ENCODE measurements at regions not wholly inside any gene's neighbourhood (a gene's known extent, or its start where the extent isn't known, plus 50 kb on each side); places are given as distances from the start of the nearest gene placed in this dataset.

GRCh38 chr4:13947921-13948320 lies 320.4 kb upstream of the BOD1L1 start:
- TF ChIP-seq CTCF (IDR thresholded peaks at IDR 0.05; ENCODE audit: extremely low read depth, missing control alignments), result no peak
- DNase-seq (ENCODE audit: low spot score), result no peak

- no peak for DNase-seq (ENCODE audit: low spot score)
These were observed 323.0 kb upstream of the BOD1L1 start for GRCh38 chr4:13950491-13950890.

GRCh38 chr4:13953083-13953482 lies 325.6 kb upstream of the BOD1L1 start:
- no peak for TF ChIP-seq CTCF (IDR thresholded peaks at IDR 0.05; ENCODE audit: extremely low read depth, missing control alignments)
- DNase-seq (ENCODE audit: low spot score), result no peak

More at GRCh38 chr4:13950491-13950890, 323.0 kb upstream of the BOD1L1 start:
- no peak for TF ChIP-seq CTCF (IDR thresholded peaks at IDR 0.05; ENCODE audit: extremely low read depth, missing control alignments)

- no peak for DNase-seq (ENCODE audit: low spot score)
These were observed 328.0 kb upstream of the BOD1L1 start for GRCh38 chr4:13955551-13955950.

GRCh38 chr4:13956947-13957346 lies 329.4 kb upstream of the BOD1L1 start:
- no peak for TF ChIP-seq CTCF (IDR thresholded peaks at IDR 0.05; ENCODE audit: extremely low read depth, missing control alignments)
- DNase-seq (ENCODE audit: low spot score), result no peak

More at GRCh38 chr4:13955551-13955950, 328.0 kb upstream of the BOD1L1 start:
- no peak for TF ChIP-seq CTCF (IDR thresholded peaks at IDR 0.05; ENCODE audit: extremely low read depth, missing control alignments)

- TF ChIP-seq CTCF (IDR thresholded peaks at IDR 0.05; ENCODE audit: extremely low read depth, missing control alignments), result no peak
- no peak for DNase-seq (ENCODE audit: low spot score)
These were observed 330.3 kb upstream of the BOD1L1 start for GRCh38 chr4:13957871-13958270.

- DNase-seq (ENCODE audit: low spot score), result no peak
- no peak for TF ChIP-seq CTCF (IDR thresholded peaks at IDR 0.05; ENCODE audit: extremely low read depth, missing control alignments)
These were observed 336.1 kb upstream of the BOD1L1 start for GRCh38 chr4:13963601-13964000.

Data from GM20000 (cell line).